ENCODE measurements at regions not wholly inside any gene's neighbourhood (a gene's known extent, or its start where the extent isn't known, plus 50 kb on each side); places are given as distances from the start of the nearest gene placed in this dataset.

GRCh38 chr10:108421266-108421665 is 1256.8 kb upstream of the SORCS1 start:
- ChIA-PET POLR2A (no interaction called here), RAD21 (ENCODE audit: low non-redundant PET in 1 of 2, low total read pairs in 2 of 2, uncharacterized antibody in 2 of 2, unreplicated experiment in 2 of 2) (no interaction called here), CTCF (no interaction called here)
- no TSS peak for BruUV-seq (replicated peaks)
- Histone ChIP-seq H4K20me1 (ENCODE audit: insufficient read depth) (no peaks in the 10 kb centered on the region), H3K27me3 (ENCODE audit: insufficient read depth, low read length) (no peaks in the 10 kb centered on the region), H3K36me3 (ENCODE audit: control insufficient read depth in 1 of 2, insufficient read depth in 2 of 2, low read length in 2 of 2) (no peaks in the 10 kb centered on the region), H3K4me3 (replicated peaks in 1 of 2; ENCODE audit: low read depth in 1 of 2, low read length in 2 of 2) (no peak overlapping the region), H3K4me2 (ENCODE audit: low read length) (no peak overlapping the region), H3K9me3 (ENCODE audit: control insufficient read depth in 1 of 2, insufficient read depth in 1 of 2, low read depth in 1 of 2, low read length in 2 of 2) (peaks cover 32 to 45% of the 10 kb centered on the region in 2 experiments; a peak in 2 of 4 replicates), H2AFZ (ENCODE audit: low read depth, low read length, poor library complexity, severe bottlenecking) (no peak overlapping the region), H3K9ac (ENCODE audit: low read length) (no peak overlapping the region), H3K79me2 (ENCODE audit: insufficient read depth, low read length) (no peaks in the 10 kb centered on the region), H3K27ac (ENCODE audit: low read depth, low read length) (no peak overlapping the region), H3K9me2 (ENCODE audit: insufficient read depth) (no peaks in the 10 kb centered on the region), H3K4me1 (ENCODE audit: control insufficient read depth in 1 of 2, insufficient read depth in 2 of 2, low read length in 2 of 2) (no peaks in the 10 kb centered on the region)
- ATAC-seq (no peak), DNase-seq (ENCODE audit: low read depth, low spot score) (no peak)
- no peak for TF ChIP-seq CTCF (IDR thresholded peaks at IDR 0.05 in 2 of 3, conservative IDR thresholded peaks at IDR 0.05 in 1 of 3; ENCODE audit: borderline replicate concordance in 1 of 3, insufficient read depth in 1 of 3, low read depth in 2 of 3, low read length in 2 of 3)
- TF ChIP-seq EGR1 (IDR thresholded peaks at IDR 0.05; ENCODE audit: low read depth) = no peak
- no peak for TF ChIP-seq ZBTB33 (IDR thresholded peaks at IDR 0.05; ENCODE audit: extremely low read depth, insufficient replicate concordance, low read length)
- TF ChIP-seq ZFX (IDR thresholded peaks at IDR 0.05) = no peak
- intact Hi-C loops (cut with micrococcal nuclease) = no loop called here

GRCh38 chr10:108413954-108414353 is 1249.4 kb upstream of the SORCS1 start:
- intact Hi-C loops (cut with micrococcal nuclease) = no loop called here
- RAD21 ChIA-PET (ENCODE audit: low non-redundant PET in 1 of 2, low total read pairs in 2 of 2, uncharacterized antibody in 2 of 2, unreplicated experiment in 2 of 2) = no interaction called here
- Histone ChIP-seq H3K9ac (ENCODE audit: low read length) (no peak overlapping the region), H3K79me2 (ENCODE audit: insufficient read depth, low read length) (no peaks in the 10 kb centered on the region), H3K27me3 (ENCODE audit: insufficient read depth, low read length) (no peaks in the 10 kb centered on the region), H4K20me1 (ENCODE audit: insufficient read depth) (no peaks in the 10 kb centered on the region), H3K4me2 (ENCODE audit: low read length) (no peak overlapping the region), H3K4me1 (ENCODE audit: control insufficient read depth in 1 of 2, insufficient read depth in 2 of 2, low read length in 2 of 2) (no peaks in the 10 kb centered on the region), H3K9me2 (ENCODE audit: insufficient read depth) (no peaks in the 10 kb centered on the region), H3K9me3 (ENCODE audit: control insufficient read depth in 1 of 2, insufficient read depth in 1 of 2, low read depth in 1 of 2, low read length in 2 of 2) (peaks cover 21 to 32% of the 10 kb centered on the region in 2 experiments; a peak in 3 of 4 replicates), H3K27ac (ENCODE audit: low read depth, low read length) (no peak overlapping the region), H3K36me3 (ENCODE audit: control insufficient read depth in 1 of 2, insufficient read depth in 2 of 2, low read length in 2 of 2) (no peaks in the 10 kb centered on the region), H3K4me3 (replicated peaks in 1 of 2; ENCODE audit: low read depth in 1 of 2, low read length in 2 of 2) (no peak overlapping the region), H2AFZ (ENCODE audit: low read depth, low read length, poor library complexity, severe bottlenecking) (no peak overlapping the region)
- BruUV-seq (replicated peaks) = no TSS peak
- DNase-seq (ENCODE audit: low read depth, low spot score) (no peak), ATAC-seq (no peak)
- CTCF ChIA-PET = no interaction called here
- POLR2A ChIA-PET = no interaction called here
- no peak for TF ChIP-seq MAX (IDR thresholded peaks at IDR 0.05)
- TF ChIP-seq REST (IDR thresholded peaks at IDR 0.05; ENCODE audit: low read depth) = no peak
- TF ChIP-seq CBX3 (IDR thresholded peaks at IDR 0.05; ENCODE audit: low read depth) = no peak
- TF ChIP-seq SRF (IDR thresholded peaks at IDR 0.05; ENCODE audit: low read depth) = no peak
- no peak for TF ChIP-seq CTCF (IDR thresholded peaks at IDR 0.05 in 2 of 3, conservative IDR thresholded peaks at IDR 0.05 in 1 of 3; ENCODE audit: borderline replicate concordance in 1 of 3, insufficient read depth in 1 of 3, low read depth in 2 of 3, low read length in 2 of 3)
- TF ChIP-seq EZH2 (IDR thresholded peaks at IDR 0.05) = no peak
- no peak for TF ChIP-seq SP1 (IDR thresholded peaks at IDR 0.05; ENCODE audit: low read depth)

Measured in HCT116 (cell line).